ENCODE measurements at regions not wholly inside any gene's neighbourhood (a gene's known extent, or its start where the extent isn't known, plus 50 kb on each side); places are given as distances from the start of the nearest gene placed in this dataset.

DNA sequence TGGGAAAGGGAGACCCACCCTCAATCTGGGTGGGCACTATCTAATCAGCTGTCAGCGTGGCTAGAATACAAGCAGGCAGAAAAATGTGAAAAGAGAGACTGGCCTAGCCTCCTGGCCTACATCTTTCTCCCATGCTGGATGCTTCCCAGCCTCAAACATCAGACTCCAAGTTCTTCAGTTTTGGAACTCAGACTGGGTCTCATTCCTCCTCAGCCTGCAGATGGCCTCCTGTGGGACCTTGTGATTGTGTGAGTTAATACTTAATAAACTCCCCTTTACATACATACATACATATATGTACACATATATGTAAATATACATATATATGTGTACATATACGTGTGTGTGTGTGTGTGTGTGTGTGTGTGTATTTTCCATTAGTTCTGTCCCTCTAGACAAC is 207.1 kb downstream of the BRINP2 start:
- H3K4me2 ChIP-seq, result no peak overlapping the region
- H4K20me1 ChIP-seq (ENCODE audit: insufficient read depth), result no peaks in the 10 kb centered on the region
- no peaks in the 10 kb centered on the region for H3K9me2 ChIP-seq (ENCODE audit: insufficient read depth)
- POLR2A ChIA-PET (ENCODE audit: unreplicated experiment), result no interaction called here
- CTCF ChIA-PET, result no interaction called here
- no peaks in the 10 kb centered on the region for H3K27me3 ChIP-seq (ENCODE audit: insufficient read depth, low read depth)
- BruUV-seq (replicated peaks), result no TSS peak
- intact Hi-C loops (cut with micrococcal nuclease; ENCODE audit: unreplicated experiment), result no loop called here
- no peaks in the 10 kb centered on the region for H3K36me3 ChIP-seq (ENCODE audit: low read depth)
- no peak overlapping the region for H3K27ac ChIP-seq
- TF ChIP-seq EZH2 (IDR thresholded peaks at IDR 0.05; ENCODE audit: low read depth), result no peak
- TF ChIP-seq, protein P1, sequence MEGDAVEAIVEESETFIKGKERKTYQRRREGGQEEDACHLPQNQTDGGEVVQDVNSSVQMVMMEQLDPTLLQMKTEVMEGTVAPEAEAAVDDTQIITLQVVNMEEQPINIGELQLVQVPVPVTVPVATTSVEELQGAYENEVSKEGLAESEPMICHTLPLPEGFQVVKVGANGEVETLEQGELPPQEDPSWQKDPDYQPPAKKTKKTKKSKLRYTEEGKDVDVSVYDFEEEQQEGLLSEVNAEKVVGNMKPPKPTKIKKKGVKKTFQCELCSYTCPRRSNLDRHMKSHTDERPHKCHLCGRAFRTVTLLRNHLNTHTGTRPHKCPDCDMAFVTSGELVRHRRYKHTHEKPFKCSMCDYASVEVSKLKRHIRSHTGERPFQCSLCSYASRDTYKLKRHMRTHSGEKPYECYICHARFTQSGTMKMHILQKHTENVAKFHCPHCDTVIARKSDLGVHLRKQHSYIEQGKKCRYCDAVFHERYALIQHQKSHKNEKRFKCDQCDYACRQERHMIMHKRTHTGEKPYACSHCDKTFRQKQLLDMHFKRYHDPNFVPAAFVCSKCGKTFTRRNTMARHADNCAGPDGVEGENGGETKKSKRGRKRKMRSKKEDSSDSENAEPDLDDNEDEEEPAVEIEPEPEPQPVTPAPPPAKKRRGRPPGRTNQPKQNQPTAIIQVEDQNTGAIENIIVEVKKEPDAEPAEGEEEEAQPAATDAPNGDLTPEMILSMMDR (conservative IDR thresholded peaks at IDR 0.05), result no peak
- H3K9me3 ChIP-seq (ENCODE audit: insufficient read depth, low read depth), result no peaks in the 10 kb centered on the region
- DNase-seq, result no peak
- no peaks in the 10 kb centered on the region for H3F3A ChIP-seq (ENCODE audit: insufficient read depth, low read depth)
- no peak overlapping the region for H3K4me3 ChIP-seq
- H3K4me1 ChIP-seq (replicated peaks; ENCODE audit: insufficient read depth), result no peaks in the 10 kb centered on the region
- H2AFZ ChIP-seq, result no peak overlapping the region
- H3K79me2 ChIP-seq (ENCODE audit: low read depth), result no peaks in the 10 kb centered on the region

DNA sequence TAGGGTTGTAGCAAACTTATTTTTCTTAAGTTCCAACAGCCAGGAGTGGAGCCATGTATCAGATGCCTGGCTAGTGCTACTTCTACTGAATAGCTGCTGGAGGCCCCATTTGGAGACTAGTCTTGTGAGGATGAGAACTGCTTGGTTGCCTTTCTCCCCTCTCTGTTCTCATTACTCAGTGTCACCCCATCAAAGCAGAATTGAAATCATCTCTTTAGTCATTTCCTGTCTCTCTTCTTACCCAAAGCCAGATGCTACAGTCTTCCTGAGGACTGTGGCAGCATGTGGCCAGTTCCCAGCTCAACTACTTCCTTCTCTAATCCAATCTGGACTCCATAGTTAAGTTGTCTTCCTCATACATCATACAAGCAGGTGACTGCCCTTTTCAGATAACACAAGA is 197.5 kb downstream of the BRINP2 start:
- Histone ChIP-seq H3K36me3 (ENCODE audit: low read depth) (no peaks in the 10 kb centered on the region), H3K27ac (no peak overlapping the region), H3K27me3 (ENCODE audit: insufficient read depth, low read depth) (no peaks in the 10 kb centered on the region), H3F3A (ENCODE audit: insufficient read depth, low read depth) (no peaks in the 10 kb centered on the region), H3K9me3 (ENCODE audit: insufficient read depth, low read depth) (no peaks in the 10 kb centered on the region), H3K4me2 (no peak overlapping the region), H3K4me1 (replicated peaks; ENCODE audit: insufficient read depth) (no peaks in the 10 kb centered on the region), H3K4me3 (no peak overlapping the region), H3K79me2 (ENCODE audit: low read depth) (no peaks in the 10 kb centered on the region), H2AFZ (no peak overlapping the region), H4K20me1 (ENCODE audit: insufficient read depth) (no peaks in the 10 kb centered on the region), H3K9me2 (ENCODE audit: insufficient read depth) (no peaks in the 10 kb centered on the region; the same call in 1 of the 2 replicates)
- no peak for TF ChIP-seq EZH2 (IDR thresholded peaks at IDR 0.05; ENCODE audit: low read depth)
- TF ChIP-seq, protein P1 (conservative IDR thresholded peaks at IDR 0.05), result no peak
- DNase-seq, result no peak
- intact Hi-C loops (cut with micrococcal nuclease; ENCODE audit: unreplicated experiment), result no loop called here
- ChIA-PET CTCF (no interaction called here), POLR2A (ENCODE audit: unreplicated experiment) (no interaction called here)
- no TSS peak for BruUV-seq (replicated peaks)

DNA sequence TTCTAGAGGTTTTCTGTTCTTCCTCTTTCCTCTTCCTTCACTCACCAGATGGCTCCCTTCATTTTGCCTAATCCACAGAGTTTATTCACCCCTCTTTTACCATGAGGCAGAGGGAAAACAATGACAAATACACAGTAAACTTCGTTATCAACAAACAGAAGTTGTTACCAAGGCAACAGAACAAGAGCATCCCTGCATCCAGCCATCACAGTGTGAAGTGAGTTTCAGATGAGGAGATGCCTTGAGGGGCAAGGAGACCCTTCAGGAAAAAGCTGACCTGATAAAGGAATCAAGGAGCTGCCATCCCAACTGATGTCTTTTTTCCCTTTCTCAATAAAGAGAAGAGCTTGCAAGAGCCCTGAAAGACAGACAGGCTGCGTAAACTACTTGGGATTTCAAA is 195.3 kb downstream of the BRINP2 start:
- ChIA-PET POLR2A (ENCODE audit: unreplicated experiment) (no interaction called here), CTCF (no interaction called here)
- Histone ChIP-seq H3K27me3 (ENCODE audit: insufficient read depth, low read depth) (no peaks in the 10 kb centered on the region), H3K4me2 (no peak overlapping the region), H3K9me2 (ENCODE audit: insufficient read depth) (no peaks in the 10 kb centered on the region; the same call in 1 of the 2 replicates), H3K79me2 (ENCODE audit: low read depth) (no peaks in the 10 kb centered on the region), H4K20me1 (ENCODE audit: insufficient read depth) (no peaks in the 10 kb centered on the region), H3F3A (ENCODE audit: insufficient read depth, low read depth) (no peaks in the 10 kb centered on the region), H3K9me3 (ENCODE audit: insufficient read depth, low read depth) (no peaks in the 10 kb centered on the region), H3K4me1 (replicated peaks; ENCODE audit: insufficient read depth) (no peaks in the 10 kb centered on the region), H3K4me3 (no peak overlapping the region), H3K27ac (no peak overlapping the region), H2AFZ (no peak overlapping the region), H3K36me3 (ENCODE audit: low read depth) (no peaks in the 10 kb centered on the region)
- DNase-seq, result no peak
- TF ChIP-seq EZH2 (IDR thresholded peaks at IDR 0.05; ENCODE audit: low read depth), result no peak
- TF ChIP-seq, protein P1 (conservative IDR thresholded peaks at IDR 0.05), result no peak
- no TSS peak for BruUV-seq (replicated peaks)
- intact Hi-C loops (cut with micrococcal nuclease; ENCODE audit: unreplicated experiment), result no loop called here

Measured in PC-9 (cell line).